ENCODE measurements at regions not wholly inside any gene's neighbourhood (a gene's known extent, or its start where the extent isn't known, plus 50 kb on each side); places are given as distances from the start of the nearest gene placed in this dataset.

DNA sequence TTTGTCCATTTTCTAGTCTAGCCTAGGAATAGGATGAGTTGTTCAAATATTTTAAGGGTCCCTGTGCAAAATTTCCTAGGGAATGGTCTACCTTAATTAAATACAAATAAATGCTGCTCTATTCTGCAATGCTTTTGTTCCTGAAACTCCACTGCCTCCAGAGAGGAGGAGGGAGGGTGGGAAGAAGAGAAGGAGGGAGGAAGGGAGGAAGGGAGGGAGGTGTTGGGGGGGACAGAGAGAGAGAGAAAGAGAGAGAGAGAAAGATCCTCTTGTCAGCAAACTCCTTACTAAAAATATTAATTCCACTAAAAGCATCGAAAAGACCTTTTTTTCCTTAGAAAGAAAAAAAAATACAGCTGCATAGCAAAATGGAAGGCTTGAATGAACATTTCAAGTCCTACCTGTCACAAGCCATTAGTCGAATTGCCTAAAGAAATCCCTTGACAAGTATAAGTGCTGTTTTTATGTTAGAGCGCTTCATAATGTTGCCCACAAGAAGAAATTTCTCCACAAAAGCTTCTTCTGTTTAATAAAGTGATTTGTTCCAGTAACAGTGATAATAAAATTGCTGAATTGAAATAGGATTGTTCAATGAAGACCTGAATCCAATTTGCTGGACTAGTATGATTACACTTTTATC is 106.0 kb downstream of the NKX6-1 start:
- Histone ChIP-seq H3K27me3 (ENCODE audit: low read depth, low read length) (0 out of 2 replicates have a peak, but pooled peaks cover 2% of the 10 kb centered on the region), H3K36me3 (replicated peaks; ENCODE audit: low read depth, low read length) (no peaks in the 10 kb centered on the region), H3K4me3 (ENCODE audit: low read length) (no peak overlapping the region), H3K4me2 (ENCODE audit: low read length) (no peak overlapping the region), H3K79me2 (ENCODE audit: low read length) (no peaks in the 10 kb centered on the region), H2AFZ (ENCODE audit: low read depth, low read length) (no peak overlapping the region), H3K4me1 (ENCODE audit: low read length) (no peaks in the 10 kb centered on the region), H3K9me3 (ENCODE audit: insufficient read depth, low read length) (no peaks in the 10 kb centered on the region), H3K9ac (ENCODE audit: low read length) (no peak overlapping the region), H4K20me1 (ENCODE audit: insufficient read depth, low read length) (no peaks in the 10 kb centered on the region), H3K27ac (ENCODE audit: low read length) (no peak overlapping the region)
- TF ChIP-seq EZH2phosphoT487 (IDR thresholded peaks at IDR 0.05; ENCODE audit: low read depth) (no peak), CTCF (IDR thresholded peaks at IDR 0.05; ENCODE audit: low read depth, low read length) (no peak)

DNA sequence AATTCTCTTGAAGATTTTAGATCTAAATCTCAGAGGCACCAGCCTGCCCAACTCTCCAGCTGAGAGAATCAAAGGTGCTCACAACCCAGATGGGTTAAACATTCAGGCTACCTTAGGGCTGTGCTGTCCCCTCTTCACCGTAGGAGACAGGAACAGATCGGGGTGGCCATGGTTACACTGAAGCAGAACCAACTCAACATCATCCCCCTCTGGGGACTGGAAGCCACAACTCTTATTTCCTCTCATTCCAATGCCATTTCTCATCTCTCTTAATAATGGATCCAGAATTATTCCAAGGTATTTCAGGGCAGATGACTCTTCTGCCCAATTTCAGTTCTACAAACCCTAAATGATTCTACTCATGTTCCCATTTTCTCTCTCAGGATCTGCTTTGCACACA is 109.7 kb downstream of the NKX6-1 start:
- Histone ChIP-seq H3K27me3 (ENCODE audit: low read depth, low read length) (peaks cover 7% of the 10 kb centered on the region; the same call in 1 of the 2 replicates), H3K9me3 (ENCODE audit: insufficient read depth, low read length) (no peaks in the 10 kb centered on the region), H3K4me1 (ENCODE audit: low read length) (no peaks in the 10 kb centered on the region), H4K20me1 (ENCODE audit: insufficient read depth, low read length) (no peaks in the 10 kb centered on the region), H3K9ac (ENCODE audit: low read length) (no peak overlapping the region), H3K4me2 (ENCODE audit: low read length) (no peak overlapping the region), H3K27ac (ENCODE audit: low read length) (no peak overlapping the region), H3K79me2 (ENCODE audit: low read length) (no peaks in the 10 kb centered on the region), H3K36me3 (replicated peaks; ENCODE audit: low read depth, low read length) (no peaks in the 10 kb centered on the region), H2AFZ (ENCODE audit: low read depth, low read length) (no peak overlapping the region), H3K4me3 (ENCODE audit: low read length) (no peak overlapping the region)
- no peak for TF ChIP-seq CTCF (IDR thresholded peaks at IDR 0.05; ENCODE audit: low read depth, low read length)
- no peak for TF ChIP-seq EZH2phosphoT487 (IDR thresholded peaks at IDR 0.05; ENCODE audit: low read depth)

DNA sequence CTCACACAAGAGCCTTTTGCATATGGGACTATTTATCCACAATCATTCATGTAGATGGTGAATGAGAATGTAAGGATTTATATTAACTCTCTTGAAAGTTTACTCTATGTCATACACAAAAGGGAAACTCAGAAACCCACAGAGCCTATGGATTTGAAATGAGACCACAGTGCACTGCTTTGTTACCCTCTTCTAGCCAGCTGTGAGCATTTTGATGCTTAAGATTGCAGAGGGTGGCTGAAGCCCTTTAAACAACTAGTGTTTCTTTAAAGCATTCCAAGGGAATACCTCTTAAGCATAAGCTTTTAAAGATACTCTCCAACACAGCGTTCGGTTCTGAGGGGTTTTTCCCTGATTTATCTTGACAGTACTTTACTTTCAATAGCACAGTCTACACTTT is 113.9 kb downstream of the NKX6-1 start:
- Histone ChIP-seq H3K79me2 (ENCODE audit: low read length) (no peaks in the 10 kb centered on the region), H3K4me2 (ENCODE audit: low read length) (no peak overlapping the region), H4K20me1 (ENCODE audit: insufficient read depth, low read length) (no peaks in the 10 kb centered on the region), H3K9ac (ENCODE audit: low read length) (no peak overlapping the region), H3K4me3 (ENCODE audit: low read length) (no peak overlapping the region), H3K9me3 (ENCODE audit: insufficient read depth, low read length) (no peaks in the 10 kb centered on the region), H3K36me3 (replicated peaks; ENCODE audit: low read depth, low read length) (no peaks in the 10 kb centered on the region), H3K27ac (ENCODE audit: low read length) (no peak overlapping the region), H2AFZ (ENCODE audit: low read depth, low read length) (no peak overlapping the region), H3K4me1 (ENCODE audit: low read length) (no peaks in the 10 kb centered on the region), H3K27me3 (ENCODE audit: low read depth, low read length) (peaks cover 21% of the 10 kb centered on the region)
- no peak for TF ChIP-seq EZH2phosphoT487 (IDR thresholded peaks at IDR 0.05; ENCODE audit: low read depth)
- no peak for TF ChIP-seq CTCF (IDR thresholded peaks at IDR 0.05; ENCODE audit: low read depth, low read length)

GRCh38 chr4:84384801-84385200 is 114.3 kb downstream of the NKX6-1 start:
- no peak for TF ChIP-seq CTCF (IDR thresholded peaks at IDR 0.05; ENCODE audit: low read depth, low read length)
- no peak for TF ChIP-seq EZH2phosphoT487 (IDR thresholded peaks at IDR 0.05; ENCODE audit: low read depth)
- Histone ChIP-seq H3K4me1 (ENCODE audit: low read length) (no peaks in the 10 kb centered on the region), H3K27me3 (ENCODE audit: low read depth, low read length) (peaks cover 21% of the 10 kb centered on the region)

More at GRCh38 chr4:84384801-84385200, 114.3 kb downstream of the NKX6-1 start:
- H4K20me1 ChIP-seq (ENCODE audit: insufficient read depth, low read length): no peaks in the 10 kb centered on the region
- no peaks in the 10 kb centered on the region for H3K36me3 ChIP-seq (replicated peaks; ENCODE audit: low read depth, low read length)
- H3K27ac ChIP-seq (ENCODE audit: low read length): no peak overlapping the region
- H3K4me3 ChIP-seq (ENCODE audit: low read length): no peak overlapping the region
- no peak overlapping the region for H2AFZ ChIP-seq (ENCODE audit: low read depth, low read length)
- no peak overlapping the region for H3K9ac ChIP-seq (ENCODE audit: low read length)
- no peaks in the 10 kb centered on the region for H3K9me3 ChIP-seq (ENCODE audit: insufficient read depth, low read length)
- H3K79me2 ChIP-seq (ENCODE audit: low read length): no peaks in the 10 kb centered on the region
- H3K4me2 ChIP-seq (ENCODE audit: low read length): no peak overlapping the region

Measured in OCI-LY3 (cell line).